ENCODE measurements at regions not wholly inside any gene's neighbourhood (a gene's known extent, or its start where the extent isn't known, plus 50 kb on each side); places are given as distances from the start of the nearest gene placed in this dataset.

DNA sequence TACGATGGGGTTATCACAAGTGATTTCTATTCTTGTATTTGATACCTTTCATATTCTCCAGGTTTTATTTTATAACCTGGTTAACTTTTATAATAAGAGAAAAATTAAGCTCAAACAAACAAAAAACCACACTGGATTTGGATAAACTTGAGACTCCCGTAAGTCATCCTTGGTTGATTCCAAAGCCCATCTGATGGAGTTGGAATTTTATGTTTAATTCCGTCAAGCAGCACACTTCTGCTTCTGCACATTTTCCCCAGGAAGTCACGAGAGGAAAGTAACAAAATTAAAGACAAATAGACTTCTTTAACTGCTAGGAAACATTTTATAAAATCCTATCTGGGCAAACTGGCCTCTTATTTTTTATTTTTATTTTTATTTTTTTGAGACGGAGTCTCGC is 207.9 kb downstream of the NXNL2 start:
- Mint-ChIP-seq H3K36me3 (no peaks in the 10 kb centered on the region), H3K27ac (no peak overlapping the region), H3K27me3 (peaks cover 25 to 35% of the 10 kb centered on the region in 2 donors), H3K9me3 (no peaks in the 10 kb centered on the region), H3K4me3 (no peak overlapping the region), H3K4me1 (no peaks in the 10 kb centered on the region)
- no peak for DNase-seq
- ATAC-seq (replicated peaks), result no peak

- Mint-ChIP-seq H3K27me3 (peaks cover 20 to 28% of the 10 kb centered on the region in 2 donors), H3K4me3 (no peak overlapping the region), H3K36me3 (no peaks in the 10 kb centered on the region), H3K27ac (no peak overlapping the region), H3K9me3 (no peaks in the 10 kb centered on the region), H3K4me1 (no peaks in the 10 kb centered on the region)
- no peak for DNase-seq
- ATAC-seq (replicated peaks), result no peak
Measured at GRCh38 chr9:88745276-88746001, 210.5 kb downstream of the NXNL2 start.

DNA sequence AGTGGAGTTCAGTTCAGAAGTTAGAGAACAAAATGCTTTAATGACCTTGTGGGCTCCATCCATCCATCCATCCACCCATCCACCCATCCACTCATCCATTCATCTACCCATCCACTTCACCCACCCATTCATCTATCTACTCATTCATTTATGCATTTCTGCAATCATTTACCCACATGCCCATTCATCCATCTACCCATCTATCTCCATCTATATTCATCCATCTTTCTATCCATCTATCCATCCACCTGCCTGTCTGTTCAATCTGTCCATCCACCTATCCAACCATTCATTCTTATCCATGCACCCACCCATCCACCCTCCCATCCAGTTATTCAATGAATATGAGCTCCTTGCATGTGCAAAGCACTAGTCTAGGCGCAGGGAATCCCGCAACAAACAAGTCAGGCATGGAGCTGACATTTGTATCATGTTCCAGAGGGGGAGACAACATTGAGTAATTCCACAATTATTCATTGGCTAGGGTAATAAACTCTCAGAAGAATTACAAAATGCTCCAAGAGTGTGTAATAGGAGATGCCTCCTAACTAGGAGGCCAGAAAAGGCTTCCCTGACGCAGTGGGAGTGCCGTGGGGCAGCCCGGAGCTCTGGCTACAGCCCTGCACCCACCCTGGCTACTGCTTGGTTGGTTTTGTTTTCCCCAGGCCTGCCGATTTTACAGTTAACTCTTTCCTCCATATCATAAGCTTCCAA is 211.2 kb downstream of the NXNL2 start:
- Mint-ChIP-seq H3K36me3 (no peaks in the 10 kb centered on the region), H3K4me3 (no peak overlapping the region), H3K27ac (no peak overlapping the region), H3K9me3 (peaks cover 0 to 1% of the 10 kb centered on the region in 2 donors), H3K4me1 (no peaks in the 10 kb centered on the region), H3K27me3 (peaks cover 15 to 23% of the 10 kb centered on the region in 2 donors)
- DNase-seq (no peak), ATAC-seq (replicated peaks) (no peak)

DNA sequence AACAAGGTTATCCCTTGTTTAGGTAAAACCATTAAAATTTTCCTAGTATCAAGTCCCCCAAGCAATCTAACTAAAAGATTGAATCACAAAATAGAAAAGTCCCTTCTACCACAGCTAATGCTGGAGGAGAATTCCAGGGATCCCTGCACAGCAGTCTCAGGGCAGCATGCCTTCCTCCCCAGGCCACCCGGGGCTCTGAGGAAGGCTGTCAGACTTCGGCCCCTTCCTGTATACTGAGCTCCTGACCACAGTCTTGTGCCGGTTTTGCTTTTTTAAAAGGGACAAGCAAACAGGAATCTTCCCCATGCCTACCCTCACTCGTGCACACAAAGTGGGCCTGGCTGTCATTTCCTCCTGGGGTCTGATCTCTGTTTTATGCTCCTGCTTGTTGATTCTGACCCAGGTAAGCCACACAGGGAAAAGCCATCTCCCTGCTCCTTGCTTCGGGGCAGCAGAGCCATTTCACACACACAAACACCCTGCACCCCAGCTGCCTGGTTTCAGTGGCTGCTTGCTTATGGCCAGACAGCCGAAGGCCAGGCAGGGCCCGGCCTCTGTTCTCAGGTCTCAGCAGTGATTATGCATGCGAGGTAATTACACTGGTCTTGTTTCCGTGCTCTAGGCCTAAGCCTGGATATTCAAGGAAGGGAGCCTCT is 211.9 kb downstream of the NXNL2 start:
- no peaks in the 10 kb centered on the region for H3K36me3 Mint-ChIP-seq
- no peak for ATAC-seq (replicated peaks)

GRCh38 chr9:88747768-88748167 is 212.8 kb downstream of the NXNL2 start:
- no peaks in the 10 kb centered on the region for H3K36me3 Mint-ChIP-seq
- no peaks in the 10 kb centered on the region for H3K4me1 Mint-ChIP-seq
- no peak overlapping the region for H3K4me3 Mint-ChIP-seq
- peaks cover 11 to 13% of the 10 kb centered on the region in 2 donors for H3K27me3 Mint-ChIP-seq
- H3K27ac Mint-ChIP-seq, result no peak overlapping the region
- no peak for ATAC-seq (replicated peaks)
- peaks cover 0 to 2% of the 10 kb centered on the region in 2 donors for H3K9me3 Mint-ChIP-seq
- DNase-seq, result no peak

More for the DNA sequence above, 211.9 kb downstream of the NXNL2 start:
- DNase-seq, result no peak
- H3K4me1 Mint-ChIP-seq, result no peaks in the 10 kb centered on the region
- H3K27ac Mint-ChIP-seq, result no peak overlapping the region
- H3K4me3 Mint-ChIP-seq, result no peak overlapping the region
- H3K9me3 Mint-ChIP-seq, result peaks cover 0 to 2% of the 10 kb centered on the region in 2 donors
- peaks cover 11 to 21% of the 10 kb centered on the region in 2 donors for H3K27me3 Mint-ChIP-seq

DNA sequence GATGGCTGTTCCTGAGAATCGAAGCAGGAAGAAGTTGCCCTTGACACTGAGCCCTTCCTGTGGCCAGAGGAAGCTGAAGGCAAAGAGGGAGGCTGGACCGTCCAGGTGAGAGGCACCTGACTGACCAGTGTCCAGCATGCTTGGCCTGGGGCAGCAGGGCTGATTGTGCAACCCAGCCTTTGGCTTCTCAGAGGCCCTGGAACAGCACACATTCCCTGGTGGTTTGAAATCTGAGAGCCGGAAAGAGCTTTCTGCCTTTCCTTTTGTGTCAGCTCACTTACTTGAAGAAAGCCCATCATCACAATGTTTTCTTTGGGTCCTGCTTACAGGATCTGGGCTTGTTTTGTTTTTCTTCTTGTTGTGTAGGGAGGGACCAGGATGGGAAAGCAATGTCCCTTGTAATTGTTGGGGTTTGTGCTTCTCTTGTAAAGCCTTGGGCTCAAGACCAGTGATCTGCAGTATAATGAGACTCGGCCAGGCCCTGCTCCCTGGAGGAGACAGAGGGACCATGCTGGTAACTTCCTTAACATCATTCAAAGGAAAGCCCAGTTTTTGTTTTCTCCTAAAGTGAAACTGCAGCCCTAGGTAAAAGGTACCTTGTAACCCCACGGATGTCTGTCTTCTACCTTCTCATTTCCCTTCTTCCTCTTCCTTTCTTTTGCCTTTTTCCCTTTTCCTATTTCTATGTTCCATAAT is 213.7 kb downstream of the NXNL2 start:
- Mint-ChIP-seq H3K4me3 (no peak overlapping the region), H3K27me3 (peaks cover 9 to 13% of the 10 kb centered on the region in 2 donors), H3K36me3 (no peaks in the 10 kb centered on the region), H3K27ac (no peak overlapping the region), H3K9me3 (peaks cover 0 to 2% of the 10 kb centered on the region in 2 donors), H3K4me1 (no peaks in the 10 kb centered on the region)
- DNase-seq, result no peak
- no peak for ATAC-seq (replicated peaks)

- Mint-ChIP-seq H3K4me1 (no peaks in the 10 kb centered on the region), H3K27ac (no peak overlapping the region), H3K4me3 (no peak overlapping the region), H3K36me3 (no peaks in the 10 kb centered on the region), H3K27me3 (peaks cover 4 to 7% of the 10 kb centered on the region in 2 donors), H3K9me3 (peaks cover 0 to 2% of the 10 kb centered on the region in 2 donors)
- no peak for ATAC-seq (replicated peaks)
- no peak for DNase-seq
Measured at GRCh38 chr9:88749420-88749819, 214.4 kb downstream of the NXNL2 start.

GRCh38 chr9:88750832-88751360 is 215.9 kb downstream of the NXNL2 start:
- Mint-ChIP-seq H3K4me3 (no peak overlapping the region), H3K27me3 (peaks cover 3 to 4% of the 10 kb centered on the region in 2 donors), H3K9me3 (peaks cover 0 to 2% of the 10 kb centered on the region in 2 donors), H3K36me3 (no peaks in the 10 kb centered on the region), H3K27ac (no peak overlapping the region), H3K4me1 (no peaks in the 10 kb centered on the region)
- ATAC-seq (replicated peaks), result no peak
- no peak for DNase-seq

DNA sequence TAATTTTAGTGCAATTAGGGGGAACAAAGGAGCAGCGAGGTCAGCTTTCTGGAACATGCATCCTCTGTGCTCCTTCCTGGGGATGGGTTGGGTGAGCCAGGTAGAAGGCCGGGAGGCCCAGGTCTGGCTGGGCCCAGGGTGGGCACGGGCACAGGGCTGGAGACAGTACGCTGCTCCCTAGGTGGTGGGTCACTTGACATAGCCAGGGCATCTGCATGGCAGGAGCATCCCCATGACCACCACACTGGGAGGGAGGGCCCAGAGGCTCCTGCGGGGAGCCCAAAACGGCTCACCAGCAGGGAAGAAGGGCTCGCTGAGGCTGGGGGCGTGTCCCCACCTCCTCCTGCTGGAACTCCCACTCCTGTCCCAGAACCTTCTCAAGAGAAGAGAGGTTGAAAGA is 216.8 kb downstream of the NXNL2 start:
- Mint-ChIP-seq H3K27ac (no peak overlapping the region), H3K36me3 (no peaks in the 10 kb centered on the region), H3K9me3 (peaks cover 0 to 2% of the 10 kb centered on the region in 2 donors), H3K4me1 (no peaks in the 10 kb centered on the region), H3K4me3 (no peak overlapping the region), H3K27me3 (no peaks in the 10 kb centered on the region)
- ATAC-seq (replicated peaks) (no peak), DNase-seq (no peak)

- no peak for DNase-seq
- H3K4me1 Mint-ChIP-seq, result no peaks in the 10 kb centered on the region
- H3K4me3 Mint-ChIP-seq, result no peak overlapping the region
- H3K36me3 Mint-ChIP-seq, result no peaks in the 10 kb centered on the region
- no peak for ATAC-seq (replicated peaks)
- H3K27ac Mint-ChIP-seq, result no peak overlapping the region
- H3K9me3 Mint-ChIP-seq, result peaks cover 0 to 2% of the 10 kb centered on the region in 2 donors
- peaks cover 4 to 10% of the 10 kb centered on the region in 2 donors for H3K27me3 Mint-ChIP-seq
Measured at GRCh38 chr9:88753691-88754367, 218.9 kb downstream of the NXNL2 start.

DNA sequence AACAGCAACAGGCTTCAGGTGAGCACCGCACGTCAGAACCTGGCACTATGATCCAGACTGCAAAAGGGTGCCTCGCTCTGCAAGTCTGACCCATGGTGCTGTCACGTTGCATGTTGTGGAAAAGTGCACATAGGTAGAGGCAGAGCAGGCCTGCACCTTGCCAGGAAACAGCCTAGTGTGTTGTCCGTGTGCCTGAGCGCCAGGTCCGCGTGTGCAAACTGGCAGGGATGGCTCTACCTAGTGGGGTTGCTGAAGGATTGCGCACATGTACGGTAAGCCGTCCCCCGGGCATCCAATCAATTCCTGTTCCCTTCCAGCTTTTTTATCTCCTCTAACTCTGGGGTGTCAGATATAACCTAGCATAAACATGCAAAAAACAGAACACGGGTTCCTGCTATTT is 219.5 kb downstream of the NXNL2 start:
- ATAC-seq (replicated peaks), result no peak
- no peaks in the 10 kb centered on the region for H3K4me1 Mint-ChIP-seq
- no peak overlapping the region for H3K27ac Mint-ChIP-seq
- no peak for DNase-seq
- no peaks in the 10 kb centered on the region for H3K36me3 Mint-ChIP-seq
- H3K9me3 Mint-ChIP-seq, result peaks cover 0 to 2% of the 10 kb centered on the region in 2 donors
- H3K27me3 Mint-ChIP-seq, result peaks cover 10 to 16% of the 10 kb centered on the region in 2 donors
- H3K4me3 Mint-ChIP-seq, result no peak overlapping the region

GRCh38 chr9:88754886-88755285 is 219.9 kb downstream of the NXNL2 start:
- H3K4me3 Mint-ChIP-seq, result no peak overlapping the region
- H3K9me3 Mint-ChIP-seq, result peaks cover 0 to 2% of the 10 kb centered on the region in 2 donors
- no peaks in the 10 kb centered on the region for H3K36me3 Mint-ChIP-seq
- no peak overlapping the region for H3K27ac Mint-ChIP-seq
- H3K4me1 Mint-ChIP-seq, result no peaks in the 10 kb centered on the region
- ATAC-seq (replicated peaks) (no peak), DNase-seq (no peak)
- H3K27me3 Mint-ChIP-seq, result peaks cover 11 to 20% of the 10 kb centered on the region in 2 donors

- Mint-ChIP-seq H3K9me3 (peaks cover 0 to 1% of the 10 kb centered on the region in 2 donors), H3K27ac (no peak overlapping the region), H3K36me3 (no peaks in the 10 kb centered on the region), H3K27me3 (peaks cover 21 to 32% of the 10 kb centered on the region in 2 donors), H3K4me1 (no peaks in the 10 kb centered on the region), H3K4me3 (no peak overlapping the region)
- DNase-seq (no peak), ATAC-seq (replicated peaks) (no peak)
Measured at GRCh38 chr9:88757406-88758010, 222.5 kb downstream of the NXNL2 start.

All from stimulated activated naive B cell treated with anti-CD40 and anti-IgM and Interleukin-4, amounts not matched to agents 10 μg/mL and 1 μg/mL and 100 μg/mL, for 72 hours (primary cell).